Stimulated activated CD8-positive, alpha-beta memory T cell treated with anti-CD3 and anti-CD28 coated beads, Interleukin-4, amount 100 ng/mL, for 48 hours (primary cell): ENCODE measurements at regions not wholly inside any gene's neighbourhood (a gene's known extent, or its start where the extent isn't known, plus 50 kb on each side); places are given as distances from the start of the nearest gene placed in this dataset.
A peak's percentile ranks its signal among the peaks of the same experiment; 100 is the strongest.
"Not testable (repeated sequence)": the region's sequence is repeated elsewhere in the genome, so short reads cannot be mapped to it uniquely, and the experiment has no call there.

ENCODE experiments used
- DNase-seq: peaks from one replicate; pipeline ENCODE4 v3.0.0-alpha.2; 2020

GRCh38 chr3:66812741-66813140 is 185.4 kb upstream of the KBTBD8 start:
- no peak for DNase-seq

- no peak for DNase-seq
Measured at GRCh38 chr3:66816090-66816761, 181.9 kb upstream of the KBTBD8 start.

GRCh38 chr3:66817951-66818557 is 180.1 kb upstream of the KBTBD8 start:
- DNase-seq, result no peak

GRCh38 chr3:66819993-66820501 is 178.1 kb upstream of the KBTBD8 start:
- DNase-seq, result no peak

GRCh38 chr3:66822186-66823008 is 175.7 kb upstream of the KBTBD8 start:
- DNase-seq, result peak; percentile 81

- no peak for DNase-seq
Measured at GRCh38 chr3:66823009-66823397, 175.1 kb upstream of the KBTBD8 start.

- DNase-seq, result no peak
Measured at GRCh38 chr3:66823532-66823931, 174.6 kb upstream of the KBTBD8 start.

- DNase-seq, result no peak
Measured at GRCh38 chr3:66825375-66825774, 172.7 kb upstream of the KBTBD8 start.

GRCh38 chr3:66827726-66828125 is 170.4 kb upstream of the KBTBD8 start:
- no peak for DNase-seq

GRCh38 chr3:66828303-66828702 is 169.8 kb upstream of the KBTBD8 start:
- no peak for DNase-seq

GRCh38 chr3:66830301-66830700 is 167.8 kb upstream of the KBTBD8 start:
- DNase-seq, result no peak

GRCh38 chr3:66831931-66832330 is 166.2 kb upstream of the KBTBD8 start:
- no peak for DNase-seq

- DNase-seq, result no peak
Measured at GRCh38 chr3:66836363-66837152, 161.5 kb upstream of the KBTBD8 start.

- DNase-seq, result no peak
Measured at GRCh38 chr3:66838704-66839103, 159.4 kb upstream of the KBTBD8 start.

- DNase-seq, result no peak
Measured at GRCh38 chr3:66839508-66839907, 158.6 kb upstream of the KBTBD8 start.

- DNase-seq, result not testable (repeated sequence)
Measured at GRCh38 chr3:66842761-66843464, 155.2 kb upstream of the KBTBD8 start.

- DNase-seq, result no peak
Measured at GRCh38 chr3:66851894-66852613, 146.1 kb upstream of the KBTBD8 start.

- no peak for DNase-seq
Measured at GRCh38 chr3:66854601-66855151, 143.4 kb upstream of the KBTBD8 start.

- DNase-seq, result no peak
Measured at GRCh38 chr3:66856533-66856932, 141.6 kb upstream of the KBTBD8 start.

- DNase-seq, result no peak
Measured at GRCh38 chr3:66858656-66859381, 139.3 kb upstream of the KBTBD8 start.

- DNase-seq, result no peak
Measured at GRCh38 chr3:66860771-66861170, 137.3 kb upstream of the KBTBD8 start.
